K562 (cell line): ENCODE measurements at regions not wholly inside any gene's neighbourhood (a gene's known extent, or its start where the extent isn't known, plus 50 kb on each side); places are given as distances from the start of the nearest gene placed in this dataset.

Source experiments
- ATAC-seq: fragments of 200-7000 bp; cut with Tn5 transposase; 3 replicates; pipeline ENCODE4 v1.9.1; 2020; ENCODE audit warnings: moderate library complexity
- BruUV-seq: library from RNA; stranded (reverse); fragments of 400-500 nt; replicated peaks from 2 replicates; lab custom pipeline; 2021; lab: Mats Ljungman, UMichigan
- CTCF ChIA-PET: fragments of 300-600 bp; formaldehyde crosslinking; extraction: SDS; loops from one replicate; lab custom pipeline; 2021; ENCODE audit warnings: low intra/inter-chr PET ratio; lab: Yijun Ruan, JAX
- POLR2A ChIA-PET: fragments of 300-600, 350-650 bp; sonication (Branson Sonifier 250); formaldehyde crosslinking; extraction: SDS; loops from one replicate; lab custom pipeline; 2021; ENCODE audit warnings: antibody characterized with exemption, inconsistent platforms; lab: Yijun Ruan, JAX
- DNase-seq, 4 experiments: peaks; one replicate each; pipeline versions ENCODE4 v3.0.0 to v3.0.0-alpha.2; 2011 to 2018; ENCODE audit warnings: low spot score in 3 of 4, mixed read lengths in 3 of 4; ENCODE audit errors: extremely low read depth in 1 of 4
- FAIRE-seq: peaks from 2 replicates; lab custom pipeline; 2011; peaks lifted over from hg19 to GRCh38; lab: Jason Lieb, UNC
- H2AFZ ChIP-seq: 2 replicates; pipeline ENCODE4 v1.6.0; 2011; ENCODE audit warnings: low read depth, low read length, control low read depth, inconsistent platforms
- H3K27ac ChIP-seq: fragments of 200-600 bp; 3 replicates; pipeline ENCODE4 v1.8.0; 2011; ENCODE audit warnings: low read depth, mild to moderate bottlenecking, control low read depth, inconsistent platforms, low read length, moderate library complexity, mixed read lengths; ENCODE audit errors: extremely low read depth
- H3K27me3 ChIP-seq, 2 experiments: fragments of 300-600 bp in 1 of 2; 2 replicates in 1 of 2; 3 replicates in 1 of 2; pipeline versions ENCODE4 v1.6.0 to v1.8.0; 2011; ENCODE audit warnings: inconsistent platforms in 2 of 2, low read length in 2 of 2, mild to moderate bottlenecking in 1 of 2, mixed read lengths in 1 of 2, moderate library complexity in 1 of 2; ENCODE audit not compliant: control insufficient read depth in 2 of 2, insufficient read depth in 2 of 2
- H3K36me3 ChIP-seq: fragments of 300-600 bp; 3 replicates; pipeline ENCODE4 v1.8.0; 2011; ENCODE audit warnings: mild to moderate bottlenecking, low read length, inconsistent platforms; ENCODE audit not compliant: control insufficient read depth, insufficient read depth
- H3K4me1 ChIP-seq, 2 experiments: fragments of 200-600 bp in 1 of 2; replicated peaks in 1 of 2; 2 replicates in 1 of 2; 3 replicates in 1 of 2; pipeline versions ENCODE4 v1.5.1 to v1.8.0; 2011; ENCODE audit warnings: inconsistent platforms in 2 of 2, low read length in 2 of 2, mild to moderate bottlenecking in 1 of 2, mixed read lengths in 1 of 2, moderate library complexity in 1 of 2; ENCODE audit not compliant: control insufficient read depth in 2 of 2, insufficient read depth in 2 of 2
- H3K4me2 ChIP-seq: 2 replicates; pipeline ENCODE4 v1.6.1; 2011; ENCODE audit warnings: low read length, control low read depth, inconsistent platforms, mixed read lengths; ENCODE audit not compliant: insufficient read depth
- H3K4me3 ChIP-seq: fragments of 200-600 bp; sonication (generic), shearing (Covaris generic); 2 replicates; pipeline ENCODE4 v1.5.1; 2016; ENCODE audit warnings: control low read depth, inconsistent platforms
- H3K79me2 ChIP-seq: fragments of 200-600 bp; 3 replicates; pipeline ENCODE4 v1.8.0; 2011; ENCODE audit warnings: low read length, inconsistent platforms; ENCODE audit not compliant: control insufficient read depth, insufficient read depth
- H3K9ac ChIP-seq, 2 experiments: 2 replicates each; pipeline versions ENCODE4 v1.6.0 to v1.6.1; 2011; ENCODE audit warnings: low read depth in 2 of 2, low read length in 2 of 2, control low read depth in 1 of 2, inconsistent platforms in 1 of 2, mild to moderate bottlenecking in 1 of 2, mixed read lengths in 1 of 2; ENCODE audit not compliant: insufficient read depth in 1 of 2
- H3K9me1 ChIP-seq: one replicate; pipeline ENCODE4 v1.6.0; 2011; ENCODE audit warnings: inconsistent platforms, mild to moderate bottlenecking, low read length, moderate library complexity; ENCODE audit not compliant: control insufficient read depth, insufficient read depth
- H3K9me3 ChIP-seq: replicated peaks from 2 replicates; pipeline ENCODE4 v1.5.1; 2011; ENCODE audit warnings: low read depth, low read length, inconsistent platforms; ENCODE audit not compliant: control insufficient read depth, insufficient read depth
- H4K20me1 ChIP-seq: replicated peaks from 2 replicates; pipeline ENCODE4 v1.6.1; 2011; ENCODE audit warnings: low read length, inconsistent platforms, mixed read lengths; ENCODE audit not compliant: control insufficient read depth, insufficient read depth
- ATF3 ChIP-seq, 2 experiments: fragments of 450-650 bp in 1 of 2; sonication (generic) in 1 of 2; formaldehyde crosslinking in 1 of 2; IDR thresholded peaks in 1 of 2; conservative IDR thresholded peaks in 1 of 2; 2 replicates each; pipeline versions ENCODE4 v1.6.1 to v1.8.1; 2016 to 2023; ENCODE audit warnings: mild to moderate bottlenecking in 2 of 2, moderate library complexity in 2 of 2, inconsistent platforms in 1 of 2, missing genetic modification reagents in 1 of 2
- BRD9 ChIP-seq: fragments of 450-650 bp; IDR thresholded peaks from 2 replicates; pipeline ENCODE4 v1.6.1; 2018; ENCODE audit warnings: low read depth; ENCODE audit not compliant: partially characterized antibody
- E2F5 ChIP-seq: sonication (generic); formaldehyde crosslinking; IDR thresholded peaks from 2 replicates; pipeline ENCODE4 v1.8.0; 2022; ENCODE audit warnings: mild to moderate bottlenecking, missing genetic modification reagents
- HNRNPK ChIP-seq: fragments of 200-400 bp; formaldehyde crosslinking; IDR thresholded peaks from one replicate; pipeline ENCODE4 v1.6.1; 2018; ENCODE audit warnings: mild to moderate bottlenecking, low read depth, low read length; ENCODE audit not compliant: poor library complexity, severe bottlenecking
- IRF1 ChIP-seq: sonication (generic); formaldehyde crosslinking; IDR thresholded peaks from 2 replicates; pipeline ENCODE4 v1.8.0; 2022; ENCODE audit warnings: missing genetic modification reagents, mild to moderate bottlenecking, borderline replicate concordance
- IRF2 ChIP-seq: sonication (generic); formaldehyde crosslinking; IDR thresholded peaks from 2 replicates; pipeline ENCODE4 v1.8.1; 2022; ENCODE audit warnings: mild to moderate bottlenecking, missing genetic modification reagents
- MTA3 ChIP-seq: fragments of 450-650 bp; formaldehyde crosslinking; IDR thresholded peaks from 2 replicates; pipeline ENCODE4 v1.6.1; 2017; ENCODE audit warnings: mild to moderate bottlenecking, borderline replicate concordance
- NONO ChIP-seq, 2 experiments: fragments of 200-400 bp in 1 of 2; fragments of 450-650 bp in 1 of 2; formaldehyde crosslinking in 1 of 2; IDR thresholded peaks; 2 replicates each; pipeline ENCODE4 v1.6.1; 2017; ENCODE audit warnings: low read depth in 2 of 2, mild to moderate bottlenecking in 2 of 2, moderate library complexity in 2 of 2, low read length in 1 of 2
- POLR2H ChIP-seq: IDR thresholded peaks from 2 replicates; pipeline ENCODE4 v1.6.1; 2016; ENCODE audit warnings: missing genetic modification characterization, low read depth, mild to moderate bottlenecking, control low read depth, missing compliant biosample characterization, moderate library complexity
- RBFOX2 ChIP-seq: fragments of 200-400 bp; formaldehyde crosslinking; IDR thresholded peaks from 2 replicates; pipeline ENCODE4 v1.6.1; 2017; ENCODE audit warnings: low read depth, mild to moderate bottlenecking, low read length, moderate library complexity
- TAL1 ChIP-seq: fragments of 450-650 bp; IDR thresholded peaks from 2 replicates; pipeline ENCODE4 v1.6.1; 2016; ENCODE audit warnings: mild to moderate bottlenecking
- ZNF23 ChIP-seq: fragments of 250-450 bp; sonication (Bioruptor Pico); IDR thresholded peaks from 2 replicates; pipeline ENCODE4 v1.4.0; 2020; ENCODE audit warnings: mild to moderate bottlenecking
- ZNF232 ChIP-seq: sonication (generic); formaldehyde crosslinking; IDR thresholded peaks from 2 replicates; pipeline ENCODE4 v1.8.0; 2022; ENCODE audit warnings: mild to moderate bottlenecking, missing genetic modification reagents
- ZNF592 ChIP-seq: fragments of 450-650 bp; IDR thresholded peaks from 2 replicates; pipeline ENCODE4 v1.6.1; 2017; ENCODE audit warnings: antibody characterized with exemption, mild to moderate bottlenecking
- ZNF77 ChIP-seq: fragments of 250-450 bp; sonication (Bioruptor Pico); IDR thresholded peaks from 2 replicates; pipeline ENCODE4 v1.5.0; 2020
- in situ Hi-C: fragments of 300-500 bp; cut with MboI; formaldehyde crosslinking; loops from 4 replicates; pipeline ENCODE4 v1.15.0; 2018; ENCODE audit warnings: inconsistent platforms, mixed read lengths
- intact Hi-C: fragments of 100-400 bp; cut with micrococcal nuclease; formaldehyde crosslinking; loops from 2 replicates; pipeline ENCODE4 v1.14.2; 2022

GRCh38 chr6:98484696-98485095 is 349.7 kb upstream of the POU3F2 start (continued):
- TF ChIP-seq ZNF23 (no peak), TAL1 (no peak), IRF1 (no peak), HNRNPK (no peak)

GRCh38 chr6:98485593-98485992 is 348.8 kb upstream of the POU3F2 start:
- FAIRE-seq = no peak
- ChIA-PET CTCF (no interaction called here), POLR2A (no interaction called here)
- Histone ChIP-seq H3K27me3 (no peaks in the 10 kb centered on the region), H3K36me3 (no peaks in the 10 kb centered on the region), H3K4me2 (no peak overlapping the region), H3K9ac (no peak overlapping the region), H3K9me3 (no peaks in the 10 kb centered on the region), H3K9me1 (no peaks in the 10 kb centered on the region), H2AFZ (no peak overlapping the region), H3K27ac (no peak overlapping the region), H3K4me1 (no peaks in the 10 kb centered on the region), H3K79me2 (no peaks in the 10 kb centered on the region), H3K4me3 (no peak overlapping the region), H4K20me1 (no peaks in the 10 kb centered on the region)
- intact Hi-C loops = no loop called here
- DNase-seq = no peak
- BruUV-seq = no TSS peak
- ATAC-seq = no peak
- in situ Hi-C loops = no loop called here
- no peak for TF ChIP-seq ATF3 (IDR thresholded peaks at IDR 0.05)
- no peak for TF ChIP-seq ATF3 (CRISPR knock-in tag; conservative IDR thresholded peaks at IDR 0.05)
- no peak for TF ChIP-seq E2F5 (CRISPR knock-in tag)
- TF ChIP-seq ZNF77 (CRISPR knock-in tag) = no peak
- TF ChIP-seq MTA3 = no peak
- TF ChIP-seq POLR2H (tag) = no peak
- no peak for TF ChIP-seq ZNF232 (CRISPR knock-in tag)
- TF ChIP-seq IRF2 (CRISPR knock-in tag) = no peak
- TF ChIP-seq ZNF592 = no peak
- no peak for TF ChIP-seq RBFOX2
- no peak for TF ChIP-seq BRD9
- TF ChIP-seq NONO (IDR thresholded peaks at IDR 0.05; ENCODE audit: low read depth in 2 of 2, low read length in 1 of 2) = no peak
